HG03039 (cell line): ENCODE measurements at regions not wholly inside any gene's neighbourhood (a gene's known extent, or its start where the extent isn't known, plus 50 kb on each side); places are given as distances from the start of the nearest gene placed in this dataset.
"Not testable (repeated sequence)": the region's sequence is repeated elsewhere in the genome, so short reads cannot be mapped to it uniquely, and the experiment has no call there.

Source experiments
- ATAC-seq: cut with Tn5 transposase; IDR thresholded peaks from one replicate; pipeline ENCODE4 v1.9.1; 2021; ENCODE audit warnings: mild to moderate bottlenecking, moderate library complexity; ENCODE audit not compliant: unreplicated experiment

DNA sequence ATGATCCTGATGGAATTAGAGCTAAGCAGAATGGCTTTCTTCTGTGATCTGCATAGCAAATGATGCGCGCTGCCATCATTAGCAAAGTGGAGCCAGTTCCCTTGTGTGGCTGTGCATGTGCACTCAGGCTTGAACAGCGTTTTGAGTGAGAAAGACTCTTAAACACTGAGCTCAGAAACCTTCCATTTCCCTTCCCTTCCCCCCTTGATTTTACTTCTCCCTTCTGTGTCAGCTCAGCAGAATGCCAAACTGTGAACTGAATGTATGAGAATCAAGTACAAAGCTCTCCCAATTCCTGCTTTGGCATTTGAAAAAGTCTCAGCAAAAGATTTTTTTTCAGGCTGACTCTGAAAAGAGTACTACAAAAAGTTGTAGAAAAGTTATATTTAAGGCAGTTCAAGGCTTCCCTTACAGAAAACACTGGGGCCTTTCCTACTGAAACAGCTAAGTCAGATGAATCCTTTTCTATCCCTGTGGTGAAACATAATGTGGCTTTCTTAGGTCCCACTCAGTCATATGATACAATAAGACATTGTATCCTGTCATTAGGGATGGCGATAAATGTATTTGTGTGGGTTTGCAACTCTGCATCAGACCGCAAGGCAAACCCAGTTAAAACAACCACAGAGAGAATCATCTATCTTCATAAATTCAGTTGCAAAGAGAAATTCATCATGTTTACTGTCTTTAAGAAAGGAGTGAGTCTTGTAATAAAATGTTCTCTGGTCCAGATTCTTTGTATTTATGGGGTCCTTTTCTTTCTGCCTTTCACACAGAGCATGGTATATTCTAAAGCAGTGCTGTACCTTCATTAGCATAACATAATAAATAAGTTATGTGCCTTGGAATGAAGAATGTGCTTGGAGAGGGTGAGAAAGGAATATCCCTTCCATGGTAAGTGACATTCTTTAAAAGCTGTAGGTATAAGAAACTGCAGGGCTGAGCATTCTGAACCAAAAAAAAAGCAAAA lies 222.6 kb downstream of the CAAP1 start:
- ATAC-seq: no peak

DNA sequence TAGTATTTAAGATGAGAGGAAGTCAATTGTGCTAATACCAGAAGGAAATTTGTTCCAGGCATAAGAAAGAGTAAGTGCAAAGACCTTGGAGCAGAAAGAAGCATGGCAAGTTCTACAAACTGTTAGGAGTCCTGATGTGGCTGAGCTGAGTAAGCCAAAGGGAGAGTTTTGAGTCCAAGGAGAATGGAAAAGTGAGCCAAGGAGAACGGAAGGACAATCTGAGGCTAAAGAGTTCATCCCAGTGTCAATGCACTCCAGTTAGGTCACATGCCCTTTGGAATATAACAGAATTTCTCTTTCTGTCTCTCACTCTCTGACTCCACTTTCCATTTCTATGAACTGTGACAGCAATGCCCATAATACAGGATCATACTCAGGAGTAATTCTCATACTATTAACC lies 224.7 kb downstream of the CAAP1 start:
- ATAC-seq: no peak

DNA sequence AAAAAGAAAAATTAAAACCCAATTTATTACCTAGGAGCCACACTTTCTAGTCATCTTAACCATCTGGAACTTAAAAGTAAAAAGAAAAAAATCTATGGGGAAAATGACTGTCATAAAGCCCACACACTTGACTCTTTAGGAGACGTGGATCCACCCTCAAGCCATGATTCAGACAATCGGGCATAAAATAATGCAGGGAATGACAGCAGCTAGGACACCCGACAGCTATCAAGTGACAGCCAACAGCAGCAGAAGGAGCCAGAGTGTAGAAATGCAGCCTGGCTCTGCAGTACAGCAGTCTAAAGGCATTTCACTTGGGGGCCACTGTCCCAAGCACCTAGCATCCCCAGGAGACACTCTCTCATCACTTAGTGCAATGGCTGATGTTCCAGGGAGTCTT lies 226.9 kb downstream of the CAAP1 start:
- no peak for ATAC-seq

DNA sequence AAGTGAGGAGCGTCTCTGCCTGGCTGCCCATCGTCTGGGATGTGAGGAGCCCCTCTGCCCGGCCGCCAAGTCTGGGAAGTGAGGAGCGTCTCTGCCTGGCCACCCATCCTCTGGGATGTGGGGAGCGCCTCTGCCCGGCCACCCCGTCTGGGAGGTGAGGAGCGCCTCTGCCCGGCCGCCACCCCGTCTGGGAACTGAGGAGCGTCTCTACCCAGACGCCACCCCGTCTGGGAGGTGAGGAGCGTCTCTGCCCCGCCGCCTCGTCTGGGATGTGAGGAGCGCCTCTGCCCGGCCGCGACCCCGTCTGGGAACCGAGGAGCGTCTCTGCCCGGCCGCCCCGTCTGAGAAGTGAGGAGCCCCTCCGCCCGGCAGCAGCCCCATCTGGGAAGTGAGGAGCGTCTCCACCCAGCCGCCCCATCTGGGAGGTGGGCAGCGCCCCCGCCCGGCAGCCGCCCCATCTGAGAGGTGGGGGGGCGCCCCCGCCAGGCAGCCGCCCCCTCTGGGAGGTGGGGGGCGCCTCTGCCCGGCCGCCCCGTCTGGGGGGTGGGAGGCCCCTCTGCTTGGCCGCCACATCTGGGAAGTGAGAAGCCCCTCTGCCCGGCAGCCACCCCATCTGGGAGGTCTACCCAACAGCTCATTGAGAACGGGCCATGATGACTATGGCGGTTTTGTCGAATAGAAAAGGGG lies 228.4 kb downstream of the CAAP1 start:
- ATAC-seq: not testable (repeated sequence)

DNA sequence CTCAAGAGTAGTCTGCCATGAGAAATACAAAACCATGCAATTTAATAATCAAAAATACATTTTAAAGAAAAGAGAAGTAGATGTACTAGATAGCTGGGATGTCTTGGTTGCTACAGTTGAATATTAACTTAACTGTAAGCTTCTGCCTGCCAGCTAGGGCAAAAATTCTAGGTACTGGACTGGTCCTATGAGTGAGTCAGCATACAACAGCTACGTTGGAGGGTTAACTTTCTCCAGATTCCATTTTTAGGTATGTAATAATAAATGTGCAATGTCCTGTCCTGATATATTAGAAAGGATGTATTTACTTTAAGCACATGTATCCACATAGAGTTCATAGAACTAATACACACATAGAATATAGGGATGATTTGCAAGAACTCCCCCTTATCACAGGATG lies 230.1 kb downstream of the CAAP1 start:
- no peak for ATAC-seq

DNA sequence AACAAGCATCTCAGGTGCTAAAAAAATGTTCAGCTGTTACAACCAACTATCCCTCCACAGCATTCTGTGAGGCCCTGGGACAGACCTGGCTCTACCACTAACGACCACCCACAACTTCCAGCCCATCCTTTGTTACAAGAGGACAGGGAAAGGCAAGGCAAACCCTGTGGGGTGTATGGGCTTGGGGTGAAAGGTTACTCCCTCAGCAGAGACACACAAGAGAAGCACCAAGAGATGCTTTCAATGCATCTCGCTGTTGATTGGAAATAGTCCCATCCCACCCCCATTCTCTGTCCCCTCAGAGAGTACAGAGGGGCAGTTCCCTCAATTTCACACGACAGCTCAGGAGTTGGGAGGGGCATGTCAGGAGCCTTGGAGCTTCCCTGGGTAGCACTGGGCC lies 234.1 kb downstream of the CAAP1 start:
- no peak for ATAC-seq

DNA sequence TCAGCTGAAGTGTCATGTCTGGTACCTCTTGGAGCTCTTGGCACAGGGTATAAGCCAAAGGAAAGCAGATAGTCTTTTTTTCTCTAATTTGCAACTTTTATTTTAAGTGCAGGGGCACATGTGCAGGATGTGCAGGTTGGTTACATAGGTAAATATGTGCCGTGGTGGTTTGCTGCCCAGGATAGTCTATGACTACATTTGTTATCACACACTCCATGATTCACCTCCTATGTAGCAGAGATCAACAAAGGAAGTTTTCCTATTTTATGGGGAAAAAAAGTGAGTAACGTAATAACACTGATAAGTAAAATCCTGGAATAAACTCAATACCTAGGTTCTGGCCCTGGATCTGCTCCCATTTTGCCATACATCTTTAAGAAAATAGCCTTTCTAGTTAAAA lies 234.6 kb downstream of the CAAP1 start:
- ATAC-seq: no peak

DNA sequence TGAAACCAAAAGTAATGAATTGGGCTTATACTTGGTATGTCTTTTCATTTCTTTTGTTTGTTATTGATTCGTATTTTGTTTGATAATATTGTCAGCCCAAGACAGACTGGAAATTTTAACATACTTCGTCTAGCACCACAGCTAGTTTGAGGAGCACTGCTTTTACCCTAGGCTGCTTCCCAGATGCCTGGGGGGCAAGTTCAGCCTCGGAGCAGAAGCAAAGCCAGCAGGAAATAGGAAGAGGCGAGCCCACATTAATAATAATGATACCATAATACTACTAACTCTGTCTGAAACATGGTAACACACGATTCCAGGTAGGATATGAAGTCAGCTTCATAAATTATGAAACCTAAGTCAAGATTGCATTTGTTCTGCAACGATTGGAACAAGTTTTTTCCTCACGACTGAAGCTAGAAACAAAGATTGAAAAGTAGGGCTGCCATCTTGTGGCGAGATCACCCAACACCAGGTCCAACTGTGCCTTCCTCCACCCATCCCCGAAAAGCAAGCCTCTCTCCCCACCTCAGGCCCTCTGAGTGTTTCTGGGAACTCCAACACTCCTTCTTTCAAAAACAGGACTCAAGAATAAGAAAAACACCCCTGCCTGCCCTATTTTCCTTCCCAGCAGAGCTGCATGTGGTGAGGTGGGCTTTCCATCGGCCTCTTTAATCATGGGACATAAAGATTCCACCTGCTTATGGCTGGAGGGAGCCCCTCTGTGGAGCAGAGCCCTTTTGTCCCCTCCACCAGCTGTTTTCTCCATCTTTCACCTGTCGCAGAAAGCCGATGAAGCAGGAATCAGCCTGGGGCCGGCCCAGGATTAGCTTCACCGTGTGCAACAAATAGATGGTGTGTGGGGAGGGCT lies 236.4 kb downstream of the CAAP1 start:
- ATAC-seq: no peak

DNA sequence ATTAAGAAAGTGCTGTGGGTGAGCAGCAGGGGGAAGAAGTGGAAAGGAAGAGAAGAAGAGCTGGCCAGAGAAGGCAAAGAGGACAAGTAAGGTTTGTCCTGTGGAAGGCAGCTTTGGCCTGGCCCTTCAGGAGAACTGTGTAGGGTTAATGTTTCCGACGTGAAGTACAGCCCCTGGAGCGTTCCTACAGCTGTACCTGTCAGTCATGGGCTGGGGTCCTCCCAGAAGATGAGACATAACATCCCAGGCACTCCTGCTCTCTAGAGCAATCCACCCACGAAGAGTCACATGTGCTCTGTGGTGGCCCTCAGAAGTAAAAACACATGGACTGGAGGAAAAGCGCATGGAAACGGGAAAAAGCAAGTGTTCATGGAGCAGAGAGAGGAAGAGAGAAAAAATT lies 237.4 kb downstream of the CAAP1 start:
- no peak for ATAC-seq

DNA sequence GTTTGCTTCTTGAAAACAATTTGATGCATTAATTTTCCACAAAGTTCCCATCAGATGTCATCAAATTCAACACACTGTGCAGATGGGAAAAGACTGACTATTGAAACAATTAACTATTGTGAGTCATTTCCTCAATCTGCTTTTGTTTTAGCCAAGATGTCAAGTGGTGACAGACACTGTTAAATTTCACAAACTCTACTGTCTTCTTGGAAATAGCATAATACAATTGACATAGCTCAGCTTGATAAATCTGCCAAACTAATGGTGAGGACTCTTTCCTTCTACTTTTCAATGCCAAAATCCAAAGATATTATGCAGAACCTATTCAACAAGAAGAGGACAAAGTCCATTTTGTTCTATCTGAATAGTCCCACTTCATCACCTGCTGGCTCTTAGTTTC lies 242.3 kb downstream of the CAAP1 start:
- no peak for ATAC-seq

DNA sequence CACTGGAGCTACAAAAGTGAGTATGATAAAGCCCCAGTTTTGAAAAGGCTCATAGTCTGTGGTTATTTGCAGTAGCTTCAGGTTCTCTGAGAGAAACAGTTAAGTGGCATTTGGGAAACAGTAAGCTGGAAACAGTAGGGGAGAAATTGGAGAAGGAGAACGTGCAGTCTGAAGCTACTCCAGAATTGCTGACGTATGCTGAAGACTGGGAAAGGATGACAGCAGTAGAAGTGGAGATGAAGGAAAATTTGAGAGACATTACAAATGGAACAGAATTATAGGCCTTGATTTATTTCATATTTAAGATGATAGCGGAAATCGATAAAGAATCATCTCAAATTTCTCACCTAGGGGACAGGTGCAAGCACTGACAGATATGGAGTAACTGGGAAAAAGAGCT lies 248.8 kb downstream of the CAAP1 start:
- ATAC-seq: no peak

DNA sequence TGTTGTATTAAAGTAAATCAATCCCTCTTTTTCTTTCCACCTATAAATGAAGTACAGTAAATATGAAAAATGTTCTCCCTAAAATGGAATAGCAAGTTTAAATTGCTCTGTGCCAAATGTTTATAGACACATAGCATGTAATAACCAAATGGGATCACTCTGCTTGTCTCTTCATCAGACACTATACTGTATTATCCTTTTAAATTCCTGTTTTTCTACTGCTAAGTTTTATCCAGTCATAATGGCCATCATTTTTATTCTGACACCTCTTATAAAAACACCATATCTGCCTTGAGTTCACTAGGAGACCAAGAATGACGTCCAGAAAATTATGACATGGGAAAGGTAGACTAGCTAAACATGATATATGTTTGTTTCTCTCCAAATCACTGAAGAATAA lies 252.8 kb downstream of the CAAP1 start:
- ATAC-seq: no peak

DNA sequence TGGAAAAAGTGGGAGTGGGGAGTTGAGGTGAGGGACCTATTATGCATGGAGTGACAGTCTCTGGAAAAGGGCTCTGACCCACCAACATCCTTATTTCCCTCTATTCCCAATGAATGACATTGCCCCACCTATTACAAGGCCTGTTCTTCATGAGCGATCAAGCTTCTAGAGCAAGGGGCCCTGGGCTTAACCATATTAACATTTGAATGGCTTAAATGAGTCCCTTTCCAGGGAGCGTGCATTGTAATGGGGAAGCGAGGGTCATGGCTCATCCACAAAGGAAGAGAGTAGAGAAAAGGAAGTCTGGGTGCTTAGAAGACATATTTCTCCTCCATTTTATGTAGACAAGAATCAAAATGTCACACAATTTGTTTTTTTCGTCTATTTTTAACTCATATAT lies 255.5 kb downstream of the CAAP1 start:
- ATAC-seq: no peak

DNA sequence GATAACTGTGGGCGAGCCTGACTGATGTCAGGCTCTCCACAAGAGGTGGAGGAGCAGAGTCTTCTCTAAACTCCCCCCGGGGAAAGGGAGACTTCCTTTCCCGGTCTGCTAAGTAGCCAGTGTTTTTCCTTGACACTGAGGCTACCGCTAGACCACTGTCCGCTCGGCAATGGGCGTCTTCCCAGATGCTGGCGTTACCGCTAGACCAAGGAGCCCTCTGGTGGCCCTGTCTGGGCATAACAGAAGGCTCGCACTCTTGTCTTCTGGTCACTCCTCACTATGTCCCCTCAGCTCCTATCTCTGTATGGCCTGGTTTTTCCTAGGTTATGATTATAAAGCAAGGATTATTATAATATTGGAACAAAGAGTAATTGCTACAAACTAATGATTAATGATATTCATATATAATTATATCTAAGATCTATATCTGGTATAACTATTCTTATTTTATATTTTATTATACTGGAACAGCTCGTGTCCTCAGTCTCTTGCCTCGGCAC lies 278.7 kb downstream of the CAAP1 start:
- ATAC-seq: not testable (repeated sequence)

DNA sequence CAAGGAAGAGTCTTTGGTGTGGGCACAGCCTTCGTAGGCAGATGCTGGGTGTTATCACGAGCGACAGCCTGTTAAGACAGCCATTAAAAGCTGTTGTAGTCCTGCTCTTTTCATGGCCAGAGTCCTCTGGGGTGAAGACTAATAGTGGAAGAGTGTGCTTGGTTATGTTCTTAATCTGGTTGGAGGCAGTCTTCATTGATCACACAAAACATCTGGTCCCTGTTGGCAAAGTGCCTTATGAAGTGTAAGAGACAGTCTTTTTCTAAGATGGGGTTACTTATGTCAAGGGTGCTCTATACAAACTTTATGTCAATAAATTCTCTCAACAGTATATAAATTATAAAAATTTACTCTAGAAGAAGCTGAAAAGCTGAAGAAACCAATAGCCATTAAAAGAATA lies 280.4 kb downstream of the CAAP1 start:
- no peak for ATAC-seq

DNA sequence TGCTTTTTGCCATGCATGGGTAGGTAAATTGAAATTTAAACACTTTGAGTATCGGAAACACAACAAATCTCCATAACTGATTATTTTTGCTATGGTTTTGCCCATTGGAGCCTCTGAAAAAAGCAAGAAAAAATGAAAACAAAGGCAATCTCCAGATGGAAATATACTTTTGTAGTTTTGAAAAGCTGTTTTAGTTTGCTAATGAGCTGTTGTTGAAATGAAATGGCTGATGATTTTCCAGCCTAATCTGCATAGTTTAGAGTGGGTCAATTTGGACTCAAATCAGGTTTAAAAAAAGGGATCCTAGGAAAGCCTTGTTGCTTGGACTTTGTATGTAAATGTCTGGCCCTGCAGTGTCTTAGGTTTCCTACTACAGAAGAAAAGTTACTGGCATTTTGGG lies 285.8 kb downstream of the CAAP1 start:
- no peak for ATAC-seq

DNA sequence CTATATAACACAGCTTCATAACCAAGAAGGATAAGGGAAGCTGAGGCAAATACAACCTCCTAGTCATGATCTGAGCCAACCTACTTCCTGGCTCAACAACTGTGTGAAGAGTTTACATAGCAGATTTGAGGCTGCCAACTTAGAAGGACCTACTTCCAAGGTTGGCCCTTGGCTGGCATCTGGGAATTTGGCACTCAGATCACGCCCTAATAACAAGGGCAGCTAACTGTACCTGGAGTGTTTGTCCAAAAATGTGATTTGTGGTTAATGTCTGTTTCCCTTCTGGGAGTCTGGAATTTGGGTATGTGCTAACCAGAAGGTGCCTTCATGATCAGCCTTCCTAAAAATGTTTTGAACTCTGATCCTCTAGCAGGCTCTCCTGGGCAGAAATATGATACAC lies 287.2 kb downstream of the CAAP1 start:
- ATAC-seq: no peak

DNA sequence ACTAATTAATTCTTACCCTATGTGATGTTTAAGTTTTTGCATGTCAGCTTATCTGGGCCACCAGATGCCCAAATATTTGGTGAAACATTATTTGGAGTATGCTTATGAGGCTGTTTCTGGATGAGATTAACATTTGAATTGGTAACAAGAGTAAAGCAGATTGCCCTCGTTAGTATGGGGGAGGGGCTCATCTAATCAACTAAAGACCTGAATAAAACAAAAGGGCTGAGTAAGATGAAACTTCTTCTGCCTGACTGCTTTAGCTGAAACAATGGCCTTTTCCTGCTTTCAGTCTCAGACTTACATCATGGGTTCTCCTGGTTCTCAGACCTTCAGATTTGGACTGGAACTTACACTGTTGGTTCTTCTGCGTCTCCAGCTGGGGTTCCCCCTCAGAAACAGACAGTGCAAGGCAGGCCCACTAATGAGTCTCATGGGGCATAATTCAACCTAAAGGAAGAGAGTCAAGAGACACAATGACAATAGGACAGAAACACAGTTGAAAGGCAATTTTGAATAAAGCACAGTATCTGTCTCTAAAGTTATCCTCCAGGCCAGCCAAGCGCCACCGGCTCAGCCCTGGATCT lies 288.4 kb downstream of the CAAP1 start:
- ATAC-seq: no peak

DNA sequence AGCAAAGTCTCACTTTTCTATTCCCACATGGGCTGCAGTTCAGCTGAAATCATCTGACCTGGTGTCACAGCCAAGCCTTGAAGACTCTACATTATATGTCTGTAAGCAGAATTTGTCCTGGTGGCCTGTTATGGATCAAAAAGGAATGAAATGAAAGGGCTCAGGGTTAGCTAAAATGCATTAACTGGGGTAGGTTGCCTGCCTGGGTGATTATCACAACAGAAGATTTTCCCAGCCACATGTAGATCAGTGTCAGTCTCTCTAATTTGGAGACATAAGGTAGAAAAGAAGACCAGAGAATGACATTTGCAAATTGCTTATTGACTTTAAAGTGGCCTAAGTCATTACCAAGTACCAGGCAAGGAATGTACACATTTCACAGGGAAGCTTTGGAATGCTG lies 289.0 kb downstream of the CAAP1 start:
- no peak for ATAC-seq

DNA sequence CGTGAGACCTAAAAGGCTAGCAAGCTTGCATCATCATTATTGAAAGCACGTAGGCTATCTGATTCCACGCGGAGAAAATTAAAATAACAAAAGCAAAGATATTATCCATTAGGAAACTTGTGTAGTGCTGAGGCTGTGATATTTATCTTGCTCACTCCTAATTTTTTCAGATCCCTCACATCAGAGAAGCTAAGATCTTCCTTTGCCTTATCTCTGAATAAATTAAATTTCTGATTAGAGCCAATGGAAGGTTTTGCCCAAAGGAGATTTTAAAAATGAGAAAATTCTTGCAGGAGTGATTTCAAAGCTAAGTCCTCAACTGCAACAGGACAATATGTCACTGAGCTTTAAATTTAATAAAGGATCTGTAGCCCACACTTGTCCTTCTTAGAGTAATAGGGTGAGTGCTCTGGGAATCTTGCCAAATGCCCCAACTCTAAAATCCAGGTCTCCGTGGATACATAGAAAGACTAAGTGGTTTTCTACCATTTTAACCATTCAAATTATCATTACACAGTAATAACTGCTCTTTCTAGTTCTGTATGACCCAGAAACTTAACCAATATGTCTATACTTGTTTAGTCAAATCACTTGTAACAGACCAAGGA lies 295.0 kb downstream of the CAAP1 start:
- ATAC-seq: no peak
